Heart left ventricle (tissue), 16 donors: ENCODE measurements at regions not wholly inside any gene's neighbourhood (a gene's known extent, or its start where the extent isn't known, plus 50 kb on each side); places are given as distances from the start of the nearest gene placed in this dataset.
A peak's percentile ranks its signal among the peaks of the same experiment; 100 is the strongest.

Experiments used
- ATAC-seq, 4 donors: fragments of 200-7000 bp; cut with Tn5 transposase; one replicate each; pipeline ENCODE4 v1.9.1; 2020 to 2022; ENCODE audit warnings: moderate library complexity in 4 of 4, mild to moderate bottlenecking in 3 of 4, moderate number of reproducible peaks in 1 of 4
- DNase-seq, 5 donors: peaks; one replicate each; pipeline ENCODE4 v3.0.0-alpha.2; 2020
- H3K27ac ChIP-seq, 12 donors: fragments of 200-600 bp; sonication (generic) in 4 of 12; one replicate each; pipeline versions ENCODE4 v1.5.0 to v1.8.0; 2016 to 2022; ENCODE audit warnings: mild to moderate bottlenecking in 2 of 12
- H3K27me3 ChIP-seq, 9 donors: fragments of 200-600 bp; sonication (generic) in 2 of 9; one replicate each; pipeline versions ENCODE4 v1.5.1 to v1.8.0; 2016 to 2022; ENCODE audit warnings: mild to moderate bottlenecking in 3 of 9
- H3K36me3 ChIP-seq, 9 donors: fragments of 200-600 bp; sonication (generic) in 2 of 9; one replicate each; pipeline versions ENCODE4 v1.5.0 to v1.8.0; 2018 to 2022; ENCODE audit warnings: mild to moderate bottlenecking in 2 of 9
- H3K4me1 ChIP-seq, 12 donors: fragments of 200-600 bp; sonication (generic) in 4 of 12; one replicate each; pipeline versions ENCODE4 v1.5.0 to v1.8.0; 2016 to 2022; ENCODE audit warnings: mild to moderate bottlenecking in 3 of 12
- H3K4me3 ChIP-seq, 12 donors: fragments of 200-600 bp; sonication (generic) in 4 of 12; one replicate each; pipeline versions ENCODE4 v1.5.0 to v1.8.0; 2017 to 2022; ENCODE audit warnings: mild to moderate bottlenecking in 9 of 12, moderate library complexity in 4 of 12
- H3K9me3 ChIP-seq, 12 donors: fragments of 200-600 bp; sonication (generic) in 4 of 12; one replicate each; pipeline versions ENCODE4 v1.5.0 to v1.8.0; 2016 to 2022; ENCODE audit warnings: mild to moderate bottlenecking in 1 of 12
- POLR2A ChIP-seq, 2 donors: fragments of 450-650 bp; IDR thresholded peaks; one replicate each; pipeline ENCODE4 v1.6.1; 2017; ENCODE audit warnings: antibody characterized with exemption in 2 of 2, mild to moderate bottlenecking in 2 of 2, moderate library complexity in 2 of 2
- WGBS, 4 donors: extraction: QIAGEN DNeasy Blood & Tissue Kit in 2 of 4; methylation state at CpG; one replicate each; pipeline versions ENCODE4 v1.1.5 to v1.1.7; 2013 to 2018; 5-methylcytosine and 5-hydroxymethylcytosine counted together
- intact Hi-C, 10 donors: fragments of 100-400 bp; cut with DNase I; formaldehyde crosslinking; loops; one replicate each; pipeline versions ENCODE4 v1.11.1 to v1.14.2; 2022
- TF ChIP-seq, protein P1 (sequence below), 12 donors: fragments of 200-600 bp; sonication (generic) in 4 of 12; IDR thresholded peaks; one replicate each; pipeline versions ENCODE4 v1.5.0 to v1.8.0; 2018 to 2022; ENCODE audit warnings: antibody characterized with exemption in 12 of 12, mild to moderate bottlenecking in 5 of 12
- donor health status: ischemic (EF 13 %, LVEDD 7.1; RV severe dilation, severe dysfunction).
- donor health status: healthy with polysubstance abuse.
- donor health status: DM: no; HTN: yes; CAD: no.
- donor health status: DM: no; HTN: no; CAD: no.
- donor health status: ischemic (EF 25% LVEDD 6.9; RV normal size, moderate dysfunction).
- donor health status: ischemic (EF 25% LVEDD 5.7; RV mildly dilated, moderate dysfunction).
- donor health status: healthy.
- donor health status: DM: yes; HTN: yes; CAD: no.
- donor health status: ischemic (EF 35%, LVEDD 5.7; RV mildly dilated, moderate dysfunction).
- donor health status: nonischemic (EF 11% LVEDD 7.7; RV severe dilation, severe dysfunction).
- donor health status: DM: yes; HTN: yes; CAD: no.
- donor health status: PGD.
- donor health status: ischemic (EF 29% LVEDD 5.4; RV normal size, mild dysfunction).
- donor health status: nonischemic (EF 23%, LVEDD 6.1; RV moderate dilation, normal function).

- Histone ChIP-seq H3K27ac (peak overlapping the region in 1 of 12 donors; percentile 37), H3K27me3 (no peaks in the 10 kb centered on the region), H3K36me3 (no peaks in the 10 kb centered on the region), H3K9me3 (no peaks in the 10 kb centered on the region), H3K4me1 (peaks cover 0 to 15% (median 1%) of the 10 kb centered on the region in 12 donors), H3K4me3 (no peak overlapping the region)
- intact Hi-C loops: no loop called here
- ATAC-seq (no peak), DNase-seq (no peak)
- WGBS, 4 donors: 71 to 75% (median 73%) methylated on average over 7 of the region's 7 CpGs
- TF ChIP-seq, protein P1, sequence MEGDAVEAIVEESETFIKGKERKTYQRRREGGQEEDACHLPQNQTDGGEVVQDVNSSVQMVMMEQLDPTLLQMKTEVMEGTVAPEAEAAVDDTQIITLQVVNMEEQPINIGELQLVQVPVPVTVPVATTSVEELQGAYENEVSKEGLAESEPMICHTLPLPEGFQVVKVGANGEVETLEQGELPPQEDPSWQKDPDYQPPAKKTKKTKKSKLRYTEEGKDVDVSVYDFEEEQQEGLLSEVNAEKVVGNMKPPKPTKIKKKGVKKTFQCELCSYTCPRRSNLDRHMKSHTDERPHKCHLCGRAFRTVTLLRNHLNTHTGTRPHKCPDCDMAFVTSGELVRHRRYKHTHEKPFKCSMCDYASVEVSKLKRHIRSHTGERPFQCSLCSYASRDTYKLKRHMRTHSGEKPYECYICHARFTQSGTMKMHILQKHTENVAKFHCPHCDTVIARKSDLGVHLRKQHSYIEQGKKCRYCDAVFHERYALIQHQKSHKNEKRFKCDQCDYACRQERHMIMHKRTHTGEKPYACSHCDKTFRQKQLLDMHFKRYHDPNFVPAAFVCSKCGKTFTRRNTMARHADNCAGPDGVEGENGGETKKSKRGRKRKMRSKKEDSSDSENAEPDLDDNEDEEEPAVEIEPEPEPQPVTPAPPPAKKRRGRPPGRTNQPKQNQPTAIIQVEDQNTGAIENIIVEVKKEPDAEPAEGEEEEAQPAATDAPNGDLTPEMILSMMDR (IDR thresholded peaks at IDR 0.05): no peak
- TF ChIP-seq POLR2A (IDR thresholded peaks at IDR 0.05): no peak
These were observed 141.6 kb upstream of the MAX start for GRCh38 chr14:65243766-65244442.

GRCh38 chr14:65249471-65250161 lies 147.3 kb upstream of the MAX start:
- TF ChIP-seq, protein P1 (IDR thresholded peaks at IDR 0.05): no peak
- H3K27me3 ChIP-seq: no peaks in the 10 kb centered on the region
- DNase-seq: no peak
- no peak for ATAC-seq
- H3K36me3 ChIP-seq: no peaks in the 10 kb centered on the region
- 68 to 94% (median 82%) methylated on average over 5 of the region's 5 CpGs for WGBS, 4 donors
- H3K4me1 ChIP-seq: peaks cover 0 to 8% (median 0%) of the 10 kb centered on the region in 12 donors
- H3K9me3 ChIP-seq: no peaks in the 10 kb centered on the region
- H3K4me3 ChIP-seq: no peak overlapping the region
- H3K27ac ChIP-seq: no peak overlapping the region
- intact Hi-C loops: no loop called here

DNA sequence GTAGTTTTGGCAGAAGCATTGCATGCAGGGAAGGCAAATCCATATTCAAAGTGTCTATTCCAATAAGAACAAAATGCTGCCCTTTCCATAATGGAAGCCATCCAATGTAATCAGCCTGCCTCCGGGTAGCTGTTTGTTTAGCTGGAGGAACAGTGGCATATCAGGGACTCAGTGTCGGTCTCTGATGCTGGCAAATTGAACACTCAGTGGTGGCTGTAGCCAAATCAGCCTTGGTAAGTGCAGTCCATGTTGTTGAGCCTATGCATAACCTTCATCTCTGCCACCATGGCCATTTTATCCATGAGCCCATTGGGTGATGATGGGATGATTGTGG lies 147.8 kb upstream of the MAX start:
- no peak for ATAC-seq
- TF ChIP-seq, protein P1 (IDR thresholded peaks at IDR 0.05): no peak
- no peak for TF ChIP-seq POLR2A (IDR thresholded peaks at IDR 0.05)
- 56 to 92% (median 68%) methylated on average over 2 of the region's 2 CpGs for WGBS, 4 donors

GRCh38 chr14:65251213-65251612 lies 148.9 kb upstream of the MAX start:
- intact Hi-C loops: no loop called here
- Histone ChIP-seq H3K27ac (no peak overlapping the region), H3K27me3 (no peaks in the 10 kb centered on the region), H3K4me3 (no peak overlapping the region), H3K9me3 (no peaks in the 10 kb centered on the region), H3K36me3 (no peaks in the 10 kb centered on the region), H3K4me1 (peaks cover 0 to 8% (median 0%) of the 10 kb centered on the region in 12 donors)
- 82 to 100% (median 91%) methylated on average over 1 of the region's 1 CpG for WGBS, 4 donors
- ATAC-seq (peak in 2 of 4 donors; percentile 64 to 70), DNase-seq (no peak)
- TF ChIP-seq, protein P1 (IDR thresholded peaks at IDR 0.05): no peak
- no peak for TF ChIP-seq POLR2A (IDR thresholded peaks at IDR 0.05)

More for the DNA sequence above, 147.8 kb upstream of the MAX start:
- intact Hi-C loops: no loop called here
- DNase-seq: no peak
- Histone ChIP-seq H3K4me1 (peaks cover 0 to 8% (median 0%) of the 10 kb centered on the region in 12 donors), H3K27ac (no peak overlapping the region), H3K36me3 (no peaks in the 10 kb centered on the region), H3K4me3 (no peak overlapping the region), H3K9me3 (no peaks in the 10 kb centered on the region), H3K27me3 (no peaks in the 10 kb centered on the region)
